Gastrocnemius medialis (tissue), 4 donors: ENCODE measurements at regions not wholly inside any gene's neighbourhood (a gene's known extent, or its start where the extent isn't known, plus 50 kb on each side); places are given as distances from the start of the nearest gene placed in this dataset.
"Not testable (repeated sequence)": the region's sequence is repeated elsewhere in the genome, so short reads cannot be mapped to it uniquely, and the experiment has no call there.

Experiments
- ATAC-seq, 2 donors: fragments of 150-250 bp; one replicate each; pipeline ENCODE4 v1.9.1; 2016
- DNase-seq, 2 donors: peaks; one replicate each; pipeline ENCODE4 v3.0.0-alpha.2; 2019
- H3K27ac ChIP-seq, 4 donors: fragments of 200-600 bp; sonication (generic); 1 replicate in 1 of 4; 2 replicates in 3 of 4; pipeline ENCODE4 v1.5.1; 2016 to 2018; ENCODE audit warnings: mild to moderate bottlenecking in 2 of 4, moderate library complexity in 1 of 4
- H3K27me3 ChIP-seq, 3 donors: fragments of 200-600 bp; sonication (generic) in 2 of 3; 1 replicate in 1 of 3; 2 replicates in 2 of 3; pipeline versions ENCODE4 v1.5.1 to v1.6.0; 2016 to 2019; ENCODE audit warnings: mild to moderate bottlenecking in 1 of 3, moderate library complexity in 1 of 3
- H3K36me3 ChIP-seq, 2 donors: fragments of 200-600 bp; sonication (generic) in 1 of 2; one replicate each; pipeline ENCODE4 v1.5.1; 2017 to 2018
- H3K4me1 ChIP-seq, 2 donors: fragments of 200-600 bp; sonication (generic) in 1 of 2; one replicate each; pipeline ENCODE4 v1.5.1; 2016 to 2017; ENCODE audit warnings: mild to moderate bottlenecking in 2 of 2
- H3K4me3 ChIP-seq, 4 donors: fragments of 200-600 bp; sonication (generic) in 3 of 4; 1 replicate in 1 of 4; 2 replicates in 3 of 4; pipeline ENCODE4 v1.5.1; 2016 to 2019; ENCODE audit warnings: mild to moderate bottlenecking in 2 of 4
- H3K9me3 ChIP-seq, 3 donors: fragments of 200-600 bp; sonication (generic) in 2 of 3; 1 replicate in 1 of 3; 2 replicates in 2 of 3; pipeline ENCODE4 v1.5.1; 2016 to 2019
- CTCF ChIP-seq, 5 experiments: fragments of 450-650 bp in 3 of 5; fragments of 200-600 bp in 2 of 5; sonication (generic) in 2 of 5; IDR thresholded peaks in 4 of 5; conservative IDR thresholded peaks in 1 of 5; 1 replicate in 4 of 5; 2 replicates in 1 of 5; pipeline ENCODE4 v1.5.1; 2016 to 2019; ENCODE audit warnings: antibody characterized with exemption in 5 of 5, mild to moderate bottlenecking in 3 of 5, moderate library complexity in 3 of 5
- POLR2A ChIP-seq, 2 donors: fragments of 450-650 bp; IDR thresholded peaks; one replicate each; pipeline ENCODE4 v1.6.1; 2017; ENCODE audit warnings: antibody characterized with exemption in 2 of 2, mild to moderate bottlenecking in 2 of 2, moderate library complexity in 2 of 2
- in situ Hi-C, 4 donors: fragments of 200-750 bp; cut with MboI; loops; one replicate each; pipeline versions ENCODE4 v1.15.0 to v1.8.0; 2017; ENCODE audit warnings: low sequenced_read_pairs in 4 of 4
- intact Hi-C: fragments of 100-400 bp; cut with DNase I; formaldehyde crosslinking; loops from one replicate; pipeline ENCODE4 v1.15.1; 2023; ENCODE audit warnings: low total_unique reads

DNA sequence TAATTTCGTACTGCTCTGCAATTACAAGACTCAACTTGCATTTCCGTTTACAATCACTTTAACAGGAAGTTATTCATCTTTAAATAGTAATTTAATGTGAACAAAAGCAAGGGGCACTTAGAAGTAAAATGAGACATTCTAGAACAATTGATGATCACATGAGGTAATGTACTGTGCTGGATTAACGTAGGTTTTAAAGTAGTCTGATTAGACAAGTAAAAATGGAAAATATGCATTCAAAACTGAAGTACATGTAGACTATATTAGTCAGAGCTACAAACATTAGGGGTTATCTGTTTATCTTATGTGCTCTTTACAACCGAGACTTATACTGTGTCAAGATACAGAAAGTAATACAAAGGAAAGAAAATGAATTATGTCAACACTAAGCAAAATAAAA is 1528.0 kb downstream of the SLITRK5 start:
- H3K27ac ChIP-seq: no peak overlapping the region
- no peak overlapping the region for H3K4me3 ChIP-seq
- H3K36me3 ChIP-seq: no peaks in the 10 kb centered on the region
- TF ChIP-seq POLR2A (IDR thresholded peaks at IDR 0.05) (no peak), CTCF (IDR thresholded peaks at IDR 0.05 in 4 of 5, conservative IDR thresholded peaks at IDR 0.05 in 1 of 5) (no peak)
- DNase-seq (no peak), ATAC-seq (no peak)
- intact Hi-C loops: no loop called here
- H3K27me3 ChIP-seq: no peaks in the 10 kb centered on the region
- in situ Hi-C loops: no loop called here
- no peaks in the 10 kb centered on the region for H3K4me1 ChIP-seq
- H3K9me3 ChIP-seq: no peaks in the 10 kb centered on the region

DNA sequence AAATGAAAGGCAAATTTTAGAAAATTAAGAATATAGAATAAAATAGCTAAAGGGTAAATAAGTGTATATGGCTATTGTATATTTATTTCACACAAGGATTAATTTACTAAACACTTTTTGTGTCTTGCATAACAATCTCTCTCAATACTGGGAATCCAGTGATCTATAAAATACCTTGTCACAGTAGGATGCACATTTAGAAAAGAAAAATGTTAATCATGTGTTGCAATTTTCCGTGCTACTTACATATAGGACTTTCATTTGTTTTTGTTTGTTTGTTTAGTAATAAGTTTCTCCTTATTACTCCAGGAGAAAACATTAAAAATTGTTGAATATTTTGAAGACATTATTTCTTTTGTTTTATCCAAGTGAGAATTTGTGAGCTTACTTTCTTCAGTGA is 1533.3 kb downstream of the SLITRK5 start:
- DNase-seq (no peak), ATAC-seq (no peak)
- Histone ChIP-seq H3K4me3 (no peak overlapping the region), H3K36me3 (no peaks in the 10 kb centered on the region), H3K9me3 (no peaks in the 10 kb centered on the region), H3K27me3 (no peaks in the 10 kb centered on the region), H3K27ac (no peak overlapping the region), H3K4me1 (no peaks in the 10 kb centered on the region)
- TF ChIP-seq POLR2A (IDR thresholded peaks at IDR 0.05): no peak
- TF ChIP-seq CTCF (IDR thresholded peaks at IDR 0.05 in 4 of 5, conservative IDR thresholded peaks at IDR 0.05 in 1 of 5): no peak
- intact Hi-C loops (no loop called here), in situ Hi-C loops (no loop called here)

- DNase-seq: no peak
- ATAC-seq: no peak
- Histone ChIP-seq H3K36me3 (no peaks in the 10 kb centered on the region), H3K4me3 (no peak overlapping the region), H3K9me3 (no peaks in the 10 kb centered on the region), H3K4me1 (no peaks in the 10 kb centered on the region), H3K27me3 (no peaks in the 10 kb centered on the region), H3K27ac (no peak overlapping the region)
- TF ChIP-seq CTCF (IDR thresholded peaks at IDR 0.05 in 4 of 5, conservative IDR thresholded peaks at IDR 0.05 in 1 of 5): no peak
- no peak for TF ChIP-seq POLR2A (IDR thresholded peaks at IDR 0.05)
- in situ Hi-C loops: no loop called here
- intact Hi-C loops: no loop called here
Measured at GRCh38 chr13:89205856-89206520, 1534.8 kb downstream of the SLITRK5 start.

GRCh38 chr13:89212186-89212585 is 1541.0 kb downstream of the SLITRK5 start:
- no peak for DNase-seq
- no peak for ATAC-seq
- Histone ChIP-seq H3K36me3 (no peaks in the 10 kb centered on the region), H3K27me3 (no peaks in the 10 kb centered on the region), H3K27ac (no peak overlapping the region), H3K4me1 (no peaks in the 10 kb centered on the region), H3K4me3 (no peak overlapping the region), H3K9me3 (no peaks in the 10 kb centered on the region)
- in situ Hi-C loops (no loop called here), intact Hi-C loops (no loop called here)
- TF ChIP-seq CTCF (IDR thresholded peaks at IDR 0.05 in 4 of 5, conservative IDR thresholded peaks at IDR 0.05 in 1 of 5) (no peak), POLR2A (IDR thresholded peaks at IDR 0.05) (no peak)

DNA sequence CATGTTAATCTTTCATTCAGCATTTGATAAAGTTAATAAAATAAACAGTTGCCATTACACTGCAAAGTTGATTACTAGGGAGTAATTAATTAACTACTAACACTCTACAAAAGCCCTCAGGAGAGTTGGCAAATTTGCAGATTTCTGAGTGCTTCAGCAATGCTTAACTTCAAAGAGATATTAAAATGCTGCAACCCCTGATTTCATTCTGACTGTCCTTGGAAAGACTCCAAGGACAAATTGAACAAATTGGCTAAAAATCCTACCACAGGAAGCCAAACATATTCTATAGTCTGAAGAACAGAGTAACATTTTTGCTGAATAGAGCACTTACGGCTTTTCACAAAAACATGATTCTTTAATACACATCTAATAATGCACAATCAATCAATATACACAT is 1543.0 kb downstream of the SLITRK5 start:
- no peaks in the 10 kb centered on the region for H3K9me3 ChIP-seq
- TF ChIP-seq POLR2A (IDR thresholded peaks at IDR 0.05): no peak
- no peak for TF ChIP-seq CTCF (IDR thresholded peaks at IDR 0.05 in 4 of 5, conservative IDR thresholded peaks at IDR 0.05 in 1 of 5)

GRCh38 chr13:89215319-89215718 is 1544.1 kb downstream of the SLITRK5 start:
- in situ Hi-C loops, DNase-seq, intact Hi-C loops: not testable (repeated sequence)

More for the DNA sequence above, 1543.0 kb downstream of the SLITRK5 start:
- Histone ChIP-seq H3K4me3 (no peak overlapping the region), H3K36me3 (no peaks in the 10 kb centered on the region), H3K27me3 (no peaks in the 10 kb centered on the region), H3K4me1 (no peaks in the 10 kb centered on the region), H3K27ac (no peak overlapping the region)
- intact Hi-C loops (no loop called here), in situ Hi-C loops (no loop called here)
- DNase-seq (no peak), ATAC-seq (no peak)

More at GRCh38 chr13:89215319-89215718, 1544.1 kb downstream of the SLITRK5 start:
- ATAC-seq, H3K36me3 ChIP-seq, H3K27ac ChIP-seq, H3K4me1 ChIP-seq, H3K27me3 ChIP-seq, H3K4me3 ChIP-seq, H3K9me3 ChIP-seq: not testable (repeated sequence)
